ENCODE measurements at regions not wholly inside any gene's neighbourhood (a gene's known extent, or its start where the extent isn't known, plus 50 kb on each side); places are given as distances from the start of the nearest gene placed in this dataset.
"Not testable (repeated sequence)": the region's sequence is repeated elsewhere in the genome, so short reads cannot be mapped to it uniquely, and the experiment has no call there.

- DNase-seq (ENCODE audit: low spot score), result no peak
Measured at GRCh38 chr3:177601152-177601551, 403.9 kb upstream of the TBL1XR1 start.

- DNase-seq (ENCODE audit: low spot score), result no peak
Measured at GRCh38 chr3:177602601-177603147, 405.4 kb upstream of the TBL1XR1 start.

- DNase-seq (ENCODE audit: low spot score), result no peak
Measured at GRCh38 chr3:177603148-177603603, 405.9 kb upstream of the TBL1XR1 start.

GRCh38 chr3:177604181-177604580 lies 406.9 kb upstream of the TBL1XR1 start:
- no peak for DNase-seq (ENCODE audit: low spot score)

GRCh38 chr3:177606891-177607290 lies 409.6 kb upstream of the TBL1XR1 start:
- DNase-seq (ENCODE audit: low spot score), result no peak

- no peak for DNase-seq (ENCODE audit: low spot score)
Measured at GRCh38 chr3:177607589-177607988, 410.3 kb upstream of the TBL1XR1 start.

- no peak for DNase-seq (ENCODE audit: low spot score)
Measured at GRCh38 chr3:177608443-177608842, 411.2 kb upstream of the TBL1XR1 start.

GRCh38 chr3:177609613-177610012 lies 412.3 kb upstream of the TBL1XR1 start:
- no peak for DNase-seq (ENCODE audit: low spot score)

GRCh38 chr3:177610262-177610661 lies 413.0 kb upstream of the TBL1XR1 start:
- no peak for DNase-seq (ENCODE audit: low spot score)

- no peak for DNase-seq (ENCODE audit: low spot score)
Measured at GRCh38 chr3:177610686-177611633, 413.7 kb upstream of the TBL1XR1 start.

GRCh38 chr3:177611752-177612334 lies 414.6 kb upstream of the TBL1XR1 start:
- no peak for DNase-seq (ENCODE audit: low spot score)

- DNase-seq (ENCODE audit: low spot score), result no peak
Measured at GRCh38 chr3:177613901-177614300, 416.6 kb upstream of the TBL1XR1 start.

GRCh38 chr3:177615015-177615414 lies 417.7 kb upstream of the TBL1XR1 start:
- no peak for DNase-seq (ENCODE audit: low spot score)

GRCh38 chr3:177618873-177619733 lies 421.8 kb upstream of the TBL1XR1 start:
- DNase-seq (ENCODE audit: low spot score), result no peak

GRCh38 chr3:177620073-177620472 lies 422.8 kb upstream of the TBL1XR1 start:
- no peak for DNase-seq (ENCODE audit: low spot score)

- DNase-seq (ENCODE audit: low spot score), result no peak
Measured at GRCh38 chr3:177622520-177622919, 425.2 kb upstream of the TBL1XR1 start.

GRCh38 chr3:177622982-177623617 lies 425.8 kb upstream of the TBL1XR1 start:
- no peak for DNase-seq (ENCODE audit: low spot score)

GRCh38 chr3:177624528-177625495 lies 427.5 kb upstream of the TBL1XR1 start:
- peak; percentile 14 for DNase-seq (ENCODE audit: low spot score)

- no peak for DNase-seq (ENCODE audit: low spot score)
Measured at GRCh38 chr3:177626045-177626444, 428.8 kb upstream of the TBL1XR1 start.

- not testable (repeated sequence) for DNase-seq (ENCODE audit: low spot score)
Measured at GRCh38 chr3:177628095-177628719, 430.9 kb upstream of the TBL1XR1 start.

All from CD4-positive, alpha-beta T cell treated with Interleukin-2 at 100 ng/mL for 4 hours (primary cell).